D721Med (cell line): ENCODE measurements at regions not wholly inside any gene's neighbourhood (a gene's known extent, or its start where the extent isn't known, plus 50 kb on each side); places are given as distances from the start of the nearest gene placed in this dataset.

Experiments
- DNase-seq: peaks from one replicate; pipeline ENCODE4 v3.0.0; 2011; ENCODE audit warnings: low spot score; ENCODE audit not compliant: insufficient read length
- FAIRE-seq: peaks from 2 replicates; lab custom pipeline; 2011; peaks lifted over from hg19 to GRCh38; lab: Jason Lieb, UNC
- TF ChIP-seq, protein P1 (sequence below): IDR thresholded peaks from 2 replicates; pipeline ENCODE4 v1.5.1; 2012; ENCODE audit warnings: mild to moderate bottlenecking, control low read depth; ENCODE audit not compliant: insufficient read depth; ENCODE audit errors: missing control alignments

DNA sequence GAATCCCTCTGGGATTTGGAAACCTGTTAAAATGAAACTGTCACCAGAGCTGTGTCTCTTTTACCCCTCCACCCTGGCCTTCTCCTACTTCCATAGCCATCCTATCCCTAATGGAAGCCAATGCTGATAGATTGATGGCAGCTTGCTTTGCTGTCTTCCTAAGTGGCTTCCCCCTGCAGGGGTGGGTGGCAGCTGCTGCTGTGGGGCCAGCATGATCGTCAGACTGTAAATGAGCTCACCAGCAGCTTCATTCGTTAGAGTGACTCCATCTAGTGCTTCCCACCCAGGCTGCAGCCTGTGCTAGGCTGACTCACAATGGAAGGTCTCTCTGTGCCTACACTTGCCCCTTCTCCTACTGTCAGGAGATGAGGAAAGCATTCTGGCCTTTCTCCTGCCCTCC is 311.0 kb downstream of the BUD13 start:
- DNase-seq (no peak), FAIRE-seq (no peak)
- TF ChIP-seq, protein P1, sequence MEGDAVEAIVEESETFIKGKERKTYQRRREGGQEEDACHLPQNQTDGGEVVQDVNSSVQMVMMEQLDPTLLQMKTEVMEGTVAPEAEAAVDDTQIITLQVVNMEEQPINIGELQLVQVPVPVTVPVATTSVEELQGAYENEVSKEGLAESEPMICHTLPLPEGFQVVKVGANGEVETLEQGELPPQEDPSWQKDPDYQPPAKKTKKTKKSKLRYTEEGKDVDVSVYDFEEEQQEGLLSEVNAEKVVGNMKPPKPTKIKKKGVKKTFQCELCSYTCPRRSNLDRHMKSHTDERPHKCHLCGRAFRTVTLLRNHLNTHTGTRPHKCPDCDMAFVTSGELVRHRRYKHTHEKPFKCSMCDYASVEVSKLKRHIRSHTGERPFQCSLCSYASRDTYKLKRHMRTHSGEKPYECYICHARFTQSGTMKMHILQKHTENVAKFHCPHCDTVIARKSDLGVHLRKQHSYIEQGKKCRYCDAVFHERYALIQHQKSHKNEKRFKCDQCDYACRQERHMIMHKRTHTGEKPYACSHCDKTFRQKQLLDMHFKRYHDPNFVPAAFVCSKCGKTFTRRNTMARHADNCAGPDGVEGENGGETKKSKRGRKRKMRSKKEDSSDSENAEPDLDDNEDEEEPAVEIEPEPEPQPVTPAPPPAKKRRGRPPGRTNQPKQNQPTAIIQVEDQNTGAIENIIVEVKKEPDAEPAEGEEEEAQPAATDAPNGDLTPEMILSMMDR: peak; percentile 32

DNA sequence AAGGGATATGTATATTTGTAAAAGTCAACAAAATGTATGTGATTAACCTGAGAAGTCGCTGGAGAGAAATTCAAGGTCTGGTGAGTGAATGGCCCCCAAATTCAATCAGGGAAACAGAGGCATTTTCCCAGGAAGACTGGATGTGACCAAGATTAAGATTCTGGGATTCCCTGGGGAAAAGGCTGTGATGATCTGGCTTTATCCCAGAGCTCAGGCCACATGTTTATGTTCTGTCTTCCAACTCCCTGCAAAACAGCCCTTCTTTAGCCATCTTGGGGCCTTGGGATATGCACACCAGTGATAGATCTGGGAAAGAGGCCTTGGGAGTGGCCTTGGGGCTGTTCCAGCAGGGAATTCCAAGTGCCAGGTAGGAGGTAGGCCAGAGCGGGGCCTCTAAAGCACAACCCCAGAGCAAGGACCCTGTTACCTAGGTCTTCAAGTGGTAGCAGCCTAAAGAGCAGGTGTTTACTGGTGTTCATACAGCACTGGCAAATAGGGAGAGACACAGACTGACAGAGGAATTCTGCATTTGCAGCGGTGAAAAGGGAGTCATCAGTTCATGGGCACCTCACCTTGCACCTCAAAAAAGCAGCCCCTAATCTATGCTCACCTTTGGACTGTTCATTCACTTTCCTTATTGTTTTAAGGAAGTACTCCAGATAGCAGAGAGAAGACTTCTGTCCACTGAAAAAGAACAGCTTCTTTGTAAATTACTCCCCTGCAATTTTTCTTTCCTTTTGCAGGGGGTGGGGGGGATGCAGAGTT is 312.4 kb downstream of the BUD13 start:
- DNase-seq (no peak), FAIRE-seq (peak; percentile 6)
- TF ChIP-seq, protein P1: no peak

- TF ChIP-seq, protein P1: no peak
- FAIRE-seq (no peak), DNase-seq (no peak)
Measured at GRCh38 chr11:116459185-116460045, 313.4 kb downstream of the BUD13 start.

- TF ChIP-seq, protein P1: no peak
- DNase-seq (no peak), FAIRE-seq (no peak)
Measured at GRCh38 chr11:116458546-116458945, 314.2 kb downstream of the BUD13 start.

DNA sequence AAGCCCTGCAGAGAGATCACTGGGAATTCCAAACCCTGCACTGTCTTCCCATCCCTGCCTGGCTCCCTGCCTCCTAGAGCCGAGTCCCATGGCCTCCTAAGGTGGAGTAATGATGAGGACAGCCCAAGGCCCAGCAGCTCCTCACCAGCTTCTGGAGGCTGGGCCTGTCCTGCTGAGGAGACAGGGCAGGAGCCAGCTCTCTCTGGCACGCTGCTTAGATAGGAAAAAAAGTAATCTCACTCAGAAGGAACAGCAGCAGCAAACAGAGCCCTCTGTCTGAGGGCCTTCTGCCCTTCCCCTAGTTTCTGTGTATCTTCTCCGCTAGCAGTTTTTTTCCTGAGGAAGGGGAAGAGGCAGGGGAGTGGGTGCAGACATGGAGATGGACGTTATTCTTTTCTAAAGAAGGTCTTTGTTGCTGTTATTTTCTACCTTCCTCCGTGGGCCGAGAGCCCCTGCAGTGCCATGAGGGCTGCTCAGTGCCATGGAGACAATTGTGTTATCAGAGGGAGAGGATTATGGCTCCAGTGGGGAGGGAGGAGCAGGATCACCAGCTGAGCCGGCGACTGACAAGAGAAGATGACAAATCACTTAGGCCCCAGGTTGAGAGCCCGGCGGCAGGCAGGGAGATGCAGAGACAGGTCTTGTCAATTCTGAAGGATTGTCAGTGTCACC is 315.3 kb downstream of the BUD13 start:
- peak; percentile 55 for DNase-seq
- TF ChIP-seq, protein P1: no peak
- FAIRE-seq: no peak

- peak; percentile 96 for FAIRE-seq
- TF ChIP-seq, protein P1: no peak
- DNase-seq: peak; percentile 46
Measured at GRCh38 chr11:116454951-116455350, 317.8 kb downstream of the BUD13 start.
